HG02642 (cell line): ENCODE measurements at regions not wholly inside any gene's neighbourhood (a gene's known extent, or its start where the extent isn't known, plus 50 kb on each side); places are given as distances from the start of the nearest gene placed in this dataset.

ENCODE experiments used
- ATAC-seq: cut with Tn5 transposase; IDR thresholded peaks from one replicate; pipeline ENCODE4 v1.9.1; 2021; ENCODE audit warnings: mild to moderate bottlenecking; ENCODE audit not compliant: unreplicated experiment, poor library complexity

GRCh38 chrX:150162141-150162540 is 201.0 kb upstream of the MAMLD1 start:
- no peak for ATAC-seq

GRCh38 chrX:150163221-150163930 is 199.7 kb upstream of the MAMLD1 start:
- ATAC-seq: no peak

GRCh38 chrX:150163956-150164726 is 199.0 kb upstream of the MAMLD1 start:
- ATAC-seq: no peak

- no peak for ATAC-seq
Measured at GRCh38 chrX:150164971-150165600, 198.0 kb upstream of the MAMLD1 start.

GRCh38 chrX:150165776-150166610 is 197.1 kb upstream of the MAMLD1 start:
- no peak for ATAC-seq

- no peak for ATAC-seq
Measured at GRCh38 chrX:150167482-150168324, 195.4 kb upstream of the MAMLD1 start.

- no peak for ATAC-seq
Measured at GRCh38 chrX:150182161-150182560, 181.0 kb upstream of the MAMLD1 start.

- no peak for ATAC-seq
Measured at GRCh38 chrX:150184491-150184890, 178.6 kb upstream of the MAMLD1 start.

- ATAC-seq: no peak
Measured at GRCh38 chrX:150185766-150186165, 177.4 kb upstream of the MAMLD1 start.

GRCh38 chrX:150192816-150193215 is 170.3 kb upstream of the MAMLD1 start:
- no peak for ATAC-seq

- ATAC-seq: no peak
Measured at GRCh38 chrX:150196285-150196684, 166.8 kb upstream of the MAMLD1 start.

- ATAC-seq: no peak
Measured at GRCh38 chrX:150197388-150197787, 165.7 kb upstream of the MAMLD1 start.

GRCh38 chrX:150198776-150199175 is 164.3 kb upstream of the MAMLD1 start:
- no peak for ATAC-seq

- ATAC-seq: no peak
Measured at GRCh38 chrX:150199181-150199580, 163.9 kb upstream of the MAMLD1 start.

- ATAC-seq: no peak
Measured at GRCh38 chrX:150199803-150200202, 163.3 kb upstream of the MAMLD1 start.

GRCh38 chrX:150200361-150200760 is 162.8 kb upstream of the MAMLD1 start:
- ATAC-seq: no peak

- peak; percentile 99 for ATAC-seq
Measured at GRCh38 chrX:150200820-150201287, 162.3 kb upstream of the MAMLD1 start.

GRCh38 chrX:150201391-150201790 is 161.7 kb upstream of the MAMLD1 start:
- ATAC-seq: no peak

- ATAC-seq: no peak
Measured at GRCh38 chrX:150201841-150202240, 161.3 kb upstream of the MAMLD1 start.
